Hepatic stellate cell (primary cell): ENCODE measurements at regions not wholly inside any gene's neighbourhood (a gene's known extent, or its start where the extent isn't known, plus 50 kb on each side); places are given as distances from the start of the nearest gene placed in this dataset.

Source experiments
- DNase-seq: peaks from one replicate; pipeline ENCODE4 v3.0.0; 2011; ENCODE audit warnings: low spot score

GRCh38 chr20:21653628-21654027 is 51.8 kb upstream of the PAX1 start:
- DNase-seq, result no peak

GRCh38 chr20:21643417-21643816 is 62.0 kb upstream of the PAX1 start:
- DNase-seq, result no peak

DNA sequence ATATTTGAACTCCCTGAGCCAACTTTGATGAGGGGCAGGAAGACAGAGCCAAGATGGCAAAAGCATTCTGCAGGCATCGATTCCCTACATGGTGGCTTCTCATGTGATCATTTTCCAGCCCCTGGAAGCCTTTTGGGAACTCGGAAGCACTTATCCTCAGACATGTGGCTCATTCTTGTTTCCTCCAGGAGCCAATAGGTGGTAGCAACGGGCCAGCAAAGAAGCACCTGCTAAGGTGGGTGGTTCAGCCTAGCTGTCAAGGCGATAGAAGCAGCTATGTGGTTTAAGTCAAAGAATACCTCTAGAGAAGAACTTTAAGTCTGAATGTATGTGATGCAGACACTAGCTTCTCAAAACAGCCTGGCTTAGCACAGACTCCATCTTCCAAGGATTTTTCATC is 64.9 kb upstream of the PAX1 start:
- DNase-seq, result no peak

- no peak for DNase-seq
Observed at GRCh38 chr20:21633829-21634228, 71.6 kb upstream of the PAX1 start.

GRCh38 chr20:21632735-21633053 is 72.8 kb upstream of the PAX1 start:
- DNase-seq, result no peak

DNA sequence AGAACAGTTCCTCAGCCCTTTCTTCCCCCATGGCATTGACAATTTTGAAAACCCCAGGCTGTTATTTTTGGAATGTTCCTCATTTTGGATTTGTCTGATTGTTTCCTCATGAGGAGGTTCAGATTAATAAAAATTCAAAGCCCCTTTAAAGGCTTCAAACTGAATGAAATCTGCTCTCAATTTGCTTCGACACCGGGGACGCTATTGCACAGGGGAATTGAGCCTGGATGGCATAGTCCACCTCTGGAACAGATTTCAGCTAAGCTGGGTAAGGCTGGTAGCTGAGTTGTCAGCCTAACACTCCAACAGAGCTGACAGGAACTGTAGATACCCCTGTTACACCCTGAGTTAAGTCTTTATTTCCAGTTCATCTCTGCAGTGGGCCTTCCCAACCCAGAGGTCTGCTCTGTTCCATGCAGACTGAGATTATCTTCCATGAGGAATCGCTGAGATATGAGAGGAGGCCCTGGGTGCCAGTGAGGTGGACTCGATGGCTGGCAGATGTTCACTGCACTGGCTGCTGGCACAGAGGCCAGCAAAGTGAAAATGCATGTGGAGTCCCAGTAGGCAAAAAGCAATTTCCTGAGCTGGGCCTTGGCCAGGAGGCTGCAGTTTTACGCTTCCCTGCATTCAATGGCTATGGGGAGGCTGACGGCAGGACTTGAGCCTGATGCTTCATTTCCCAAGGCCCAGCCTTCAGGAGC is 73.3 kb upstream of the PAX1 start:
- no peak for DNase-seq

- DNase-seq, result no peak
Observed at GRCh38 chr20:21628800-21629199, 76.7 kb upstream of the PAX1 start.

DNA sequence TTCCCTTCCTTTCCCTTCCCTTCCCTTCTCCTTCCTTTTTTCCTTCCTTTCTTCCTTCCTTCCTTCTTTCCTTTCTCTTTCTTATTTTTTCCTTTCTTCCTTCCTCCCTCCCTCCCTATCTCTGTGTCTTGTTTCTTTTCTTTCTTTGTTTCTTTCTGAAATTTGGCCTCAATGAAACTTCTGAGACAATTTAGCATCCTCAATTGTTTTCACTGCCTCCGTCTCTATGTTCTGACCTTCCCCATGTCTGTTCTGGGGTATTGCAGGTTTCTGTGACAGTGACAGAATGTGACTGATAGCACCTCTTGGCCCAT is 81.7 kb upstream of the PAX1 start:
- DNase-seq, result no peak

GRCh38 chr20:21623074-21623780 is 82.2 kb upstream of the PAX1 start:
- DNase-seq, result no peak

DNA sequence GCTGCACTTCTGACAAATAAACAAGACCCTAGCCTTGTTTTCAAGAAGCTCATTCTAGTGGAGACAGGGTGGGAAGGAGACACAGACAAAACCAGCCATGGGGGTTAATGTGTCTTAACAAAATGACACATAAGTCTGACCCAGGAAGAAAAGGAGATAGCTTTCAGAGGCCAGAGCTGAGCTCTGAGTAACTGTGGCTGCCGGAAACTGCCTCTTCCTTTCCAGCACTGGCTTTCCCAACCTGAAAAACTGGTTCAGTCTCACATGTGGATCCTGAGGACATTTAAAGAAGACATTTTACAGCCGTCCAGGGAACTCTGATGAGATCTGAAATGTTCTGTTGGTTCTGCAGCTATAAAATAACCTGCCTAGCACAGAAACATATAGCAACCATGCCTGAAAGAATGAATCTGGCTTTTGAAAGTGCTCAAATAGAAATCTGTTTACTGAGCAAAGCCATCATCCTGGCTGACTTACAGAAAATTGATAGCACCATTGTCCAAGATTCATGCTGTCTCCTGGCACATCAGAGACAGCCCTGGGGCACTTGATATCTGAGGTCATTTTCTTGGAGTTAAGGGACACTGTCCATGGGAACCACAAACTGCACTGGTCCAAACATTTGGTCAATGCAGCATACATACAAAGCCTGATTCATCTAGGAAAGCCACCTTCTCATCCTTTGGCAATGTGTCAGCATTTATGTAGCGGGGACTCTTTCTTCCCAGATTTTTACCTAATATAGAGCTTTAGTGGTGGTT is 83.2 kb upstream of the PAX1 start:
- DNase-seq, result no peak

DNA sequence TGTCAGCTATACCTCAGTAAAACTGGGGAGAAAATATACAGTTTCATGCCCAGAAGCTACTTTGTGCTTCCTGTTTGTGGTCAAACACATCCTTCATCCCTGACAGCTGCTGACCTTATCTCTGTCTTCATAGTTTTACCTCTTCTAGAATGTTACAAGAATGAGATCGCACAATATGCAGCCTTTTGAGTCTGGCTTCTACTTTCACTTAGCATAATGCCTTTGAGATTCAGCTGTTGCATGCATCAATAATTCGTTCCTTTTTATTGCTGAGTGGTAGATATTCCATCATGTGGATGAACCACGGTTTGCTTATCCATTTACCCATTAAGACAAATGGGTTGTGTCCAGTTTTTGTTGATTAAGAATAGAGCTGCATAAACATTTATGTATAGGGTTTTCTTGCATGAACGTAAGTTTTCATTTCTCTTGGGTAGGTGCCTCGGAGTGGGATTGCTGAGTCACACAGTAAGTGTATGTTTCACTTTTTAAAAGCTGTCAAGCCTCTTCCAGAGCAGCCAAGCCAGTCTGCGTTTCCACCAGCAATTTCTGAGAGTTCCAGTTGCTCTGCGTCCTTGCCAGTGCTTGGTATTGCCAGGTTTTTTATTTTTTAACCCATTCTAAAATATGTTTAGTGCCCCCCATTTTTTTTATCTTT is 86.6 kb upstream of the PAX1 start:
- no peak for DNase-seq

GRCh38 chr20:21615617-21616080 is 89.8 kb upstream of the PAX1 start:
- DNase-seq, result peak; percentile 58

DNA sequence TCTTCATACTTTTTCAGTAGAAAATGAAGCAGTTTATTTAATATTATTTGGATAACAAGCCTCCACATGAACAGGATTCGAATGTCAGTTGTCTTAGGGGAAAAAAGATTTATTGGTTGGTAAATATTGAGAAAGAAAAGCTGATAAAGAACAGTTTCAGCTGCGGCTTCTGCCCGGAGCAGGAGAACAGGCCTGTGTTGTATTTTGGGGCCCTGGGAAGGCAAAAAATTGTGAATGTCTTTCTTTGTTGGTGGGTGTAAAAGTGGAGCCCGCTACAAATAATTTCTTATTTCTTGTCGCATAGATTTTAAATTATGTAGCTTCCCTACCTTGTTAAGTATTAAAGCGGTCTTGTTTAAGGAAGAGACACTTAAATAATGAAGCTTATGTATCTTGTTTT is 90.5 kb upstream of the PAX1 start:
- DNase-seq, result no peak

DNA sequence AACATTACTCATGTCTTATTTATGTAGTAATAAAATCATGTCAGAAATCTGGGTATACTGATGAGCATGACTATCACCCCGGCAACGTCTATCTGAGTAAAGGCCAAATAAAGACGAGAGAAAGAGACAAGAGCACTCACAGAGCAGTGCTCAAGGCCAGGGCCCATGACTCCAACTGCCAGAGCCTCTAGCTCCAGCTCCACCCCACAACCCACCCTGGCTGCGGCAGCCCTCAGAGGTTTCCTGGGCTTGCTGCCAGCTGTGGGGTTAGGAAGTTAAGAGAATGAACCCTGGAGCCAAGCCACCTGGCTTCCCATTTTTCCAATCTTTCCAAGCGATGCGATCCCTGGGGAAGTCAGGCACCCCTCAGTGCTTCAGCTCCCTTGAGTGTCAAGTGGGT is 92.0 kb upstream of the PAX1 start:
- DNase-seq, result no peak

DNA sequence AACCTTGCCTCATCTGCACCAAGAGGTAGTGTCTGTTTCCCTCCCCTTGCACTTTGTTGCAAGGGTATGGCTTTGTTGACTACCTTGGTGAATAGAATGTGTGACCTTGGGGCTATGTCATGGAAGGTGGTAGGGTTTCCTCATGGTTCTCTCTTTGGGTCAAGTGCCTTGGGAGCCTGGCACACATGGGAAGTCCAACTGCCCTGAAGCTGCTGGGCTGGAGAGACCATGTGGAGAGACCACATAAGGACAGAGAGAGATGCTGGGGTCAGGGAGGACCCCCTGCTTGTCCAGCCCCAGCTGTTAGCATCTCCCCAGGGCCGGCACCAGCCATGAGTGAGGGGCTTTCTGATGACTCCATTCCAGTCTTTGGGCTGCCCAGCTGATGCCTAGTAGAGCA is 95.5 kb upstream of the PAX1 start:
- DNase-seq, result no peak

DNA sequence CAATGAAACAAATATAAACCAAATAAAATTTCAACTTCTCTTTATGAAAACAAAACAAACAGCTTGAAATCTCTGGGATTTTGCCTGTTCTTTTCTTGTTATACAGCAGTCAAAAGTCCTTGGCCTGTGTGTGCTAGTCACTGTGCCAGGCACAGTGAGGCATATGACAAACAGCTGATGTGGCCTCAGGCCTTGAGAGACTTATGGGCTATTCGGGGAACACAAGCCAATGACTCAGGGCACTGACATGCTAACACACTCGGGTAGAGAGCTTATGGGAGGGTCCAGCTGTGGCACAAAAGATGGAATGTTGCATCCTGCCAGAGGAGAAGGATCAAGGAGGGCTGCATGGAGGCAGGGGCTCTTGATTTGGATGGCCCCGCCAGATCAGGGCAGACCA is 95.4 kb upstream of the NKX2-2 start:
- DNase-seq, result no peak

- no peak for DNase-seq
Observed at GRCh38 chr20:21608777-21609176, 94.9 kb upstream of the NKX2-2 start.

DNA sequence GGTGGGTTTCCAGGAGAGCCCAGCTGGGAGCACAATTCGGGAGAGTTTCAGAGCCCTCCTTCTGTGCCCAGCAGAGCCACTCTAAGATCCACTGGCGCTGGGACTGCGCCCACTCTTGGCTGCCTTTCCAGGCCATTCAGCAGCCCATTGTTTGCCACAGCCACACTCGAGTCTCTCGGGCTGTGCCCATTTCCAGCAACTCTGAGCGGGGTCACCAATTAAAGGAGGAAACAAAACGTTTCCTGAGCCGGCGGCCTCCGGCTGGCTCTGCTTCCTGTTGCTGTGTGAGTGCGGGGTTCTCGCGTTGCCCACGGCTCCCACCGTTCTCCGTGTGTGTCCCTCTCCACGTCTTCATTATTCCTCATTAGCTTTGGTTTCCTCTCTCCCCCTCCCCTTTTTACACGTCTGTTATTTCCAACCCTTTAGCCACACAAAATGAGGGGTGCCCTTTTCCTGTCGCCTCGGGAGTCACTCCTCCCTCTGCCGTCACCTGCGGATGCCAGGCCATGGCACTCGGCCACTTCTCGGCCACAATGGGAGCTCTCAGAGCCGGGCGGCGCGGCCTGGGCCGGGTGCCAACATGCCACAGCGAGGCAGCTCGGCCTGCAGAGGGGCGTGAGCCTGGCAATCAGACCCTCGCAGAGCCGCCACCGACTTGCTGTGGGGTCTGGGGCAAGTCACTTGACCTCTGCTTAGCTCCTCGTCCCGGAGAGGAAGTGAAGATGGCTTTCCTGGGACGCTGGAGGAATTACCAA is 94.3 kb upstream of the NKX2-2 start:
- no peak for DNase-seq

GRCh38 chr20:21601799-21602198 is 87.9 kb upstream of the NKX2-2 start:
- no peak for DNase-seq

- no peak for DNase-seq
Observed at GRCh38 chr20:21586682-21587081, 72.8 kb upstream of the NKX2-2 start.

GRCh38 chr20:21583486-21584168 is 69.8 kb upstream of the NKX2-2 start:
- DNase-seq, result no peak

- DNase-seq, result no peak
Observed at GRCh38 chr20:21577551-21577950, 63.7 kb upstream of the NKX2-2 start.
